HG02763 (cell line): ENCODE measurements at regions not wholly inside any gene's neighbourhood (a gene's known extent, or its start where the extent isn't known, plus 50 kb on each side); places are given as distances from the start of the nearest gene placed in this dataset.

Source experiments
- ATAC-seq: cut with Tn5 transposase; IDR thresholded peaks from one replicate; pipeline ENCODE4 v1.9.1; 2021; ENCODE audit warnings: mild to moderate bottlenecking, moderate library complexity; ENCODE audit not compliant: unreplicated experiment

DNA sequence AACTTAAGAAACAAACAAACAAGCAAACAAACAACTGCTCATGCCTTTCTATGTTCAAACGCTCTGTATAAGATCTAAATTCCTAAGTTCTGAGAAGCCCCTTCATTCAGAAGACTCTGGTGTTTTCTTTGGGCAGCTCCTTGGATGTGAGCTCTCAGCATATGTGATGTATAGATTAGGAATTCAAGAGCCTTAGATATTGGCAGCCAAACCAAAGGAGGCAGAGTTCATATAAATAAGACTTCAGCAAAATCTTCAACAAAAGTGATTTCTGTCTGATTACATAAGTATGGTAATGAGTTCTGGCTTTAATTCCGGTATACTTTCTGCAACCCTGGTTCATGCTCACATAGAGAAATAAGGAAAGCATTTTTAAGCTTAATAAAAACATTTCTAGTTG is 145.6 kb downstream of the DYRK2 start:
- no peak for ATAC-seq

- no peak for ATAC-seq
Observed at GRCh38 chr12:67795236-67795635, 146.7 kb downstream of the DYRK2 start.

DNA sequence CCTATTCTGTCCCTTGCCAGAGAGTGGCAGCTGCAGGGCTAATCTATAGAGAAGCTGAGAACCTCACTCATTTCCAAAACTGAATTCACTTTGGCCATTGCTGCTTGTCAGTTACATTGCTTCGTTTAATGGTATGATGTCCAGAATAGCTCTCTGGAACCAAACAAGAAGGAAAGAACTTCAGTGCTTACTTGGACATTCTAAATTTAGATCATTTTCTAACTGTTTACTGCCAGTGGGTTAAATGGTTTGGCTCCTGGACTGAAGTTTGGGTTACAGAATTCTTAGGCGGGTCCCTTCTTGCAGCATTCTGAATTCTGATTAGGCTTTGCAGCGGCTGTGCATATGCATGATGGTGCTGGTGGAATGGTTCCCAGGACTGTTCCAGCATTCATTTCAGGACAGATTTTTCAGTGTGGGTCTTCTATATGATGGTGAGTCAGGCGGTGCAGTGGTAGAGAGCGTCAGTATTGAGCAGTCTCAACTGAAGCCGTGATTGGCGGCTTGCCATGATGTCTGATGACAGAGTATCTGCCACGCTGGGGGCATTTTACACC is 148.7 kb downstream of the DYRK2 start:
- no peak for ATAC-seq

DNA sequence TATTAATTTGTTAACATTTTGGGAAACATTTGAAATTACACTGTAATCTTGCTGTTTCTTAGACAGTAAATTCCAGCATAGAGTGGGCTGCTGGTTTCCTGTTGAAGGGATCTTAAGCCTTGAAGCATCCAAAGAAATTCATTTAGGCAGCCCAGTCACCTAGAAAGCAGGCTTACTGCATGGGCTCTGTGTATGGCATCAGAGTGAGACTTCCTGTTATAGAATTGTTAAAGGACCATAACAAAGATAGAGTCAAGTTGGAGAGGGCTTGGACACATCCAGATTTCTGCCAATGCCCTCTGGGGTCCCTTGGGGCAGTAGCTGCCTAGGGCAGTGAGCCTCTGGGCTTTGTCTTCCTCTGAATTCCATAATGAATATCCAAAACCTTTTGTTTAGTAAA is 149.2 kb downstream of the DYRK2 start:
- ATAC-seq: no peak

DNA sequence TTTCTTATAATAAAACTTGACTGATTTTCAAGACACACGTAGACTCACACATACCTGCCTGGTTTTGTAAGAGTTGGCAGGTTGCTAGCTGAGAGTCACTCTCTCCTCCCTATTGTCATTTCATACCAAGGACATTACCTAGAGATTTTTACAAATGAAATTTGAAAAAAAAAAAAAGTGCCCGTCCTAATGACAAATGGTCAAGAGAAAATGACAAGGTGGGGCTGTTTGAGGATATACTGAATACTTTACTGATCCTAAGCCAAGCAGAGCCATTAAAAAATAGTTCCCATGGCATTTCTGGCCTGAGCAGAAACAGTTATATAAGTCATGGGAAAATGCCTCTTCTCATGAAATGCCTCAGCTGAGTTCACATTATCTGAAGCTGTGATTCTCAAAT is 150.2 kb downstream of the DYRK2 start:
- no peak for ATAC-seq

GRCh38 chr12:67802731-67803130 is 154.2 kb downstream of the DYRK2 start:
- ATAC-seq: no peak

DNA sequence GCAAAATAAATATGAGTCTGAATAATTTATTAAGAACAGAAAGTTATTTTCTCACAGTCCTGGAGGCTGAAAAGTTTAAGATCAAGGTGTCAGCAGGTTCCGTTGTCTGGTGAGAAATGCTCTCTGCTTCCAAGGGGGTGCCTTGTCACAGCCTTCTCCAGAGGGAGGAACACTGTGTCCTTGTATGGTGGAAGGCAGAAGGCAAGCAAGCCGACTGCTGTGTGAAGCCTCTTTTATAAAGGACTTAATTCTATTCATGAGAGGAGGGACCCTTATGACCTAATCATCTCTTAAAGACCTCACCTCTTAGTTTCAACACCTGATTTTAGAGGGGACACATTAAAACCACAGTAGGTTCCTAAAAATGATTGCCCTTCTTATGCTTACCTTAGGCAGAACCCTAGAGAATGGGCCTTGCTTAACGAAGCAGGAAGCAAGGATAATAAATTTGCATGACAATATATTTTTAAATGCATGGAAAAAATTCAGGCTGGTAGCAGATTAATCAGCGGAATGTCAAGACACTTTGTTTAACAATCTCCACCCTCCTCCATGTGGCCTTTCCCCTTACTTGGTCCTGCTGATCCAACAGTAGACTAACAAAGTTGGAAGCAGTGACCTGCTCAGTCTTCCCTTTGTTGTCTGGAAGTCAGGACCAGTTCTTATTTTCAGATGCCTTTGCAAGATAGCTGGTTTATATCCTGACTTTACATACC is 154.9 kb downstream of the DYRK2 start:
- no peak for ATAC-seq

GRCh38 chr12:67804168-67804567 is 155.6 kb downstream of the DYRK2 start:
- peak; percentile 73 for ATAC-seq

- no peak for ATAC-seq
Observed at GRCh38 chr12:67807814-67808213, 159.3 kb downstream of the DYRK2 start.

GRCh38 chr12:67810166-67810565 is 161.6 kb downstream of the DYRK2 start:
- ATAC-seq: no peak

- no peak for ATAC-seq
Observed at GRCh38 chr12:67811437-67812361, 163.2 kb downstream of the DYRK2 start.

- ATAC-seq: no peak
Observed at GRCh38 chr12:67813456-67813904, 164.9 kb downstream of the DYRK2 start.

- no peak for ATAC-seq
Observed at GRCh38 chr12:67816269-67816668, 167.7 kb downstream of the DYRK2 start.

DNA sequence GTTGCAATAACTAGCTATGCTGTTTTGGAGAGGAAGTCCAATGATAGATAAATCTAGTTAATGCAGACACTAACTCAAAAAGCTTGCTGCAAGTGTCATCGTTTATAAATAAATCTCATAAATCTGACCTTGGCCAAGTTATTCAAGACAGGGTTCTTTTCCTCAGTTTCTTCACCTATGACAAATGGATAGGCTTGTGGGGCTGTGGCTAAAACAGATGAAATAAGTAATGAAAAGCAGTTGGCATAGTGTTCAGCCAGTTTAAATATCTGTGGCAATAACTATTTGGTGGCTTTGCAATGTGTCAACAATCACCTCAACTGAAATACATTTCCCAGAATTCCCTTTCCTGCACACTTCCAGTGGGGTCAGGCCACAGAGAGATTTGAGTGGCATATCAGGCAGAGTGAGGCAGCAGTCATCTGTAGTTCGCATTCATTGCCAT is 169.9 kb downstream of the DYRK2 start:
- ATAC-seq: no peak

DNA sequence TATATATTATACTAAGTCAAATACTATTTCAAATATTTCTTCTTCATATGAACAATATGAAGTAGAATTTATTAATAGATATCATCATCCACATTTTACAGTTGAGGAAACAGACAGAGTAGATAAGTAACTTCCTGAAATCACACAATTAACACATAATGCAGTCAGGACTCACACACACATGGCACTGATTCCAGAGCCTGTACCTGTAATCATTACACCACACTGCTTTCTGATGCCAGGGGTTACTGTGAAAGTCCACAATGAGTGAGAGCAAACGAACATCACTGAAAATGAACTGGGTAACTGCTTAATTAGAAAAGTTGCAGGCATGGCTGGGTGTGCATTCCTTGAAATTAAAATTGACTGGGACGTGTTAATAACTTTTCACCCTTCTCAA is 169.3 kb upstream of the IFNG-AS1 start:
- ATAC-seq: no peak

DNA sequence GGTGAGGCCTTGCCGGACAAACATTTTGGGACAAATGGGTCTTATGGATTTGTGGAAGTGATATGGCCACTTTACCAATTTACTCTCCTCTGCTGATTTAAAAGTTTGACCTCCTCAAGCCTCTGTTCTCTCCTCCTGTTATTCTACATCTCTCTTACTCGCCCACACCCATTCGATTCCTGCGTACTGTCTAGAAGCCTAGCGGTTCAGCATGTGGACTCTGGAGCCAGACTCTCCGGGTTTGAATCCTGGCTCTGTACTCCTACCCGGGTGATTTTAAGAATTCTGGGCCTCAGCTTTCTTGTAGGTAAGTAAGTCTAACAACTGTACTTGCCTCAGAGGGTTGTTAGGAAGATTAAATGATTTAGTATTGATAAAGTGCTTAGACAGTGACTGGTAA is 168.6 kb upstream of the IFNG-AS1 start:
- ATAC-seq: no peak

- ATAC-seq: no peak
Observed at GRCh38 chr12:67822826-67823225, 166.4 kb upstream of the IFNG-AS1 start.

DNA sequence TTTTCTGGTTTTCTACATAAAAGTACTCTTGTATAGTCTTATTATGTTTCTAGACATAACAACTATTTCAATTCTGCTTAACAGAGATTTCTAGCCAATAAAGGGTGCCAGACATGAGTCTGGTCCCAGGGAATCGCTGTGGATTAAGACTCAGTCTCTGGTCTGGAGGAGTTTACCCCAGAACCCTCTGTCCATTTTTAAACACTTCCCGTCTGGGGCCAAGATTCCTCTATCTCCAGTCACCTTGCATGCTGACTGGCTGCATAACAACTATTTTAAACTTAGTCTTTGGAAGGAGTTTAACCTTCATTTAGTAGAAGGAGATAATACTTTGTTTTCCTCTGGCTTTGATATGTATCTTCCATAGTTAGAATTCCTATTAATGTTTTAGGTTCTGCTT is 163.1 kb upstream of the IFNG-AS1 start:
- ATAC-seq: no peak

DNA sequence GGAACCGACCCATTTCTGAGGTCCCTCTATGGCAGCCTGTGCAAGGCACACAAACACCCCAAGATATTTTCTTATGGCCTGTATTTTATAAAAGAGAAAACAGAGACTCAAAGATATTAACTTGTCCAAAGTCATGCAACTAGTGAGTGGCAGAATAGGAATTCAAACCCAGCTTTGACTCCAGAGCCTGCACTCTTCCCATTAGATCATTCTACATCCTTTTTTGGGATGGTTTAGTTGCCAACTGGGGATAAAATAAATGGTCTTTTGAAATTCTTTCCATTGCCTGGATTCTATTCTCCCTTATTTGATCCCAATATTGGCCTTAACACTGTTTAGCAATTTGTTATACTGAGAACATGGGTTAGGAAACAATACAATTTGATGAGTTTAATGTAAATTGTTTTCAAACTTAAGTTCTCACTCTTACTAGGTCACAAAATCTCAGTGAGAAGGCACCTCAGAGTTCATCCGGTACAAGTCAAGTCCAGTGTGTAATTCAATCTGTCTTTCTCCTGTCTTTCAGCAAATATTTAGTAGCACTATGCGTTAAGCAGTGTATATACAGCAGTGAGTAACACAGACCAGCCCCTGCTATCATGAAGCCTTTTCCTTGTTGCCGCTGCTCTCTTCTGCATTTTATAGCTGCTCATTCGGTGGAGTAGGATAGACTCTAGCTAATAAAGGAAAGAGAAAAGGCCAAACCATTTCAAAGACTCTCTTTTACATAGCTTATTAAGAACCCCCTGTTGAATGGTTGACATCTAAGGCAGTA is 162.1 kb upstream of the IFNG-AS1 start:
- no peak for ATAC-seq

DNA sequence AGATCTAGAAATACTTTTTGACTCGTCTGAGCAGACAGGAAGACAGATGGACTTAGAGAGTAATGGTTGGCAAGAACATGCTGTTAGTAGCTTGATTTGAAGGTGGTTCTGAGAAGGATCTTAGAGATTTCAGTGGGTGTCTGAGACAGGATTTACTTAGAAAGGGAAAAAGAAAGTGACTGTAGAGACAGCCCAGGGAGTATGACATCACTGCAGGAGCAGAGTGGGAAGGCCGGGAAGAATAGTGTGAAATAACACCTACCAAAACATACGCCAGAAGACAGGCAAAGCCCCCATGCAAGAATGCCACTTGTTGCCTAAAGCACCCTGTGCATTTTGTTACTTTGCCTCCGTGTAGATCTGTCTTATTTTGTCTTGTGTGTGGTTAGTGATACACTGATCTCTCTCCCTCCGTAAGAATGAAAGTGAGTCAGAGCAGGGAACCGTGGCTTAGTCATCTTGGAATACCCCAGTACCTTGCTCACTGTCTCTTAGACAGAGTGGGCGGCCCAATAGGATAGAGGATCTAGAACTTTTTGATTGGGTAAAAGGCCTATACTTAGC is 161.3 kb upstream of the IFNG-AS1 start:
- ATAC-seq: no peak

- ATAC-seq: no peak
Observed at GRCh38 chr12:67829896-67830295, 159.4 kb upstream of the IFNG-AS1 start.
